Activated T-cell treated with anti-CD3 and anti-CD28 coated beads for 4 hours (primary cell): ENCODE measurements at regions not wholly inside any gene's neighbourhood (a gene's known extent, or its start where the extent isn't known, plus 50 kb on each side); places are given as distances from the start of the nearest gene placed in this dataset.

Experiments
- DNase-seq: peaks from one replicate; pipeline ENCODE4 v3.0.0-alpha.2; 2020

DNA sequence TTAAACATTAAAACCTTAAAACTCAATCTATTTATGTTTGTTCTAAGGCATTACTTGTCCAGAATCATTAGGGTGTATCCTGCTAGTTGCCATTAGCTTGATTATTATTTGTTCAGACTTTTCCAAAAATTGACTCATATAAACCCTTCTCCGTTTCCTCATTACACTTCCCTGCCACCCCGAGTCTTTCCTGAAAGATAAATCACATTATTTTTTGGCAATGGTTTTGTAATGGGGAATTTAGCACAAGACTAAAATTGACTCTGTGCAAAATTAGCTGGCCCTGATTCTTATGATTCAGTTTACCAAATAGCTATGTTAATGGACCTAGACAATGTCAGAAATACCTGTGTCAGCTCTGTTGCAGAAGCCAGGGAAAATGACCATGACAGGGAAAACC lies 112.2 kb upstream of the NT5C1B start:
- no peak for DNase-seq

DNA sequence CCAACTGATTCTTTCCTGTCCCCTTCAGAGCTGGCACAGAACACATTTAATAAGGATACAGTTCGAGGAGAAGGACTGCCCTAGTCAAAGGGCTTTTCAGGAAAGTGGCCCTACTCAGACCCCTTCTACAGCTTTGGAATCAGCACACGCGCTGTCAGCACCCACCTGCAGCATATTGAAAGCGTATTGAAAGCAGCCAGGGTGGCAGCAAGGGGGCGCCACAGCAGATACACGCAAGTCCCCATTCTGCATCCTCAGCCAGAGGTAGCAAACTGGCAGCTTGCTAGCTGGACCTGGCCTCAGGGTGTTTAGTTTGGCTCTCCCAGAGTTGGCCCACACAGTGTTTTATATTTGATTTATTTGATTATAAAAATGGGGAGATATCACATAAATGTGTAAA lies 101.0 kb upstream of the NT5C1B start:
- DNase-seq: no peak

DNA sequence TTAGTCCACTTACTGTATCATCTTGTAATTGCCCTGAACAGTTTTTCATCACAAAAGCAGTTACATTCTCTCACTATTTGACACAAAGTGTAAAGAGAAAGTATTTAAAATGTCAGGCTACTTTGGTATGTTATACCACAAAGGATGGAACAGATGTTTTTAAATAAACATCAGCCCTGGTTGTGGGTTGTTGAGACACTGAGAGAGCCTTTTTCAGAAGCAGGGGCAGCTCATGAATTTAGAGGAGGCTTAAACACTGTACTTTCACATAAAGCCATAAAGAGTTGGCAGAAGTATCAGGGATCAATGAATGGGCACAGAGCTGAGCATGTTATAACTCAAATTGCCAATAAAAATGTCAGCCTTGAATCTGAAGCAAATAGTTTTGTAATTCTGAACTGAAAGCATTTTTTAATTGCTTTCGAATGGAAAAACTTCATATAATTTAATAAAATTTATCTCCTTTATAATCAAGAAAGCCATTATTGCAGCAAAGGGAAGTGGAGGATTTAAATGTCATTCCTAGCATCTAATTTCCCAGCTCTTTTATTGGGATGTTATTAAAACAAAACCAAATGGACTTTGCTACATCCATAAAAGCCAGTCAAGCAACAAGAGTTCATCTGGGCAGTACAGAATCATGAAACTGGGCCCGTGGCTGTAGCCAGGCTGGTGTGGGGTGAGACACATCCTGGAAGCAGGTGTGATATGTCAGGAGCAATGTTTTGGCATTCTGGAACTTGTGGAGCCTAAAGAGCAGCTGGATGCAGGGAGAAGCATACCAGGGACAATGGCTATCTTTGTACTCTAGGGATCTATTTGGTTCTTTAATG lies 95.1 kb upstream of the NT5C1B start:
- DNase-seq: no peak

DNA sequence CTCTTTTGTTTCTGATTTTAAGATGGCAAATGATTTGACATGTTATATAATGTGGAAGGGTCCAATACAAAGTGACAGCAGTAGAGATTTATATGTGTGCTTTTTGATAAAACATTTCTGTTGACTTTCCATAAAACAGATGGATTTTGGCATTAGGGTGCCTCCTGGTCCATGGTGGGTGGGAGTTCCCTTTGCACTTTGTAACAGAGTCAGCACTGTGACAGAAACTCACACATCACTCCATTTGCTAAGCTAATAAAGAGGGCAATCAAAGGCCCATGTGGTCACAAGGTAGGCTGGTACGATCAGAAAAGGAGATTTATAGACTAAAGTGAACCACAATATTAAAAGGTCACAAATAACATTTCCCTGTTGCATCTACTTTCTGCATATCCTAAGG lies 93.3 kb upstream of the NT5C1B start:
- DNase-seq: no peak

DNA sequence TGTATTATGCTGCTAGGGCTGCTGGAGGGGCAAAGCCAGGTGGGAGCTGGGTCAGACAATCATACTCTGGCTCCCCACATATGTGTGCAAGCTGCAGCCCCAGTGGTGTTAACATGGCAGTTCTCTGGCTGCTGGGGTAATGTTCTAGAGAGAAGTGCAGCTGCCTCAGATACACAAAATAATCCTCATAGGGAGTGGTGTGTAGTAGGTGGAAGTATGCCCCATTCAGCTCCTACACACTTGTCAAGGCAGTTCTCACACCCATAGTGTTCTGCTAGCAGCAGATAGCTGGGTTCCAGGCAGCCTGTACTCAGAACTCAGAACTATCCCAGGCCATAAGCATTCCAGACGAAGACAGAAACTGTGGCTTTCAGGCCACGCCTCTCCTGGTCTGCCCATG lies 87.9 kb upstream of the NT5C1B start:
- DNase-seq: no peak

DNA sequence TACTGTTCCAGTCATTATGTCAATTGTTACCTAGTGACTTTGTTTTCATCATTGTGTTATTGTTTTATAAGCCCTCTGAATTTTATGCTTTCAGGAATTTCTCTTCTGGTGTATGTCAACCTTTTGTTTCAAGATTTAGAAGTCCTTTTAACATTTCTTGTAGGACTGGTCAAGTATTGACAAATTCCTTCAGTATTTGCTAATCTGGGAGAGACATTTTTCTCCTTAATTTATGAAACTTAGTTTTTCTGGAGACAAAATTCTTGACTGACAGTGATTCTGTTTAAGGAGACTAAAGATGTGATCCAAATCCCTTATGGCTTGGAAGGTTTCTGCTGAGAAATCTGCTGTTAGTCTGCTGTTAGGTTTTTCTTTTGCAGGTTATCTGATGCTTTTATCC lies 84.9 kb upstream of the NT5C1B start:
- no peak for DNase-seq

DNA sequence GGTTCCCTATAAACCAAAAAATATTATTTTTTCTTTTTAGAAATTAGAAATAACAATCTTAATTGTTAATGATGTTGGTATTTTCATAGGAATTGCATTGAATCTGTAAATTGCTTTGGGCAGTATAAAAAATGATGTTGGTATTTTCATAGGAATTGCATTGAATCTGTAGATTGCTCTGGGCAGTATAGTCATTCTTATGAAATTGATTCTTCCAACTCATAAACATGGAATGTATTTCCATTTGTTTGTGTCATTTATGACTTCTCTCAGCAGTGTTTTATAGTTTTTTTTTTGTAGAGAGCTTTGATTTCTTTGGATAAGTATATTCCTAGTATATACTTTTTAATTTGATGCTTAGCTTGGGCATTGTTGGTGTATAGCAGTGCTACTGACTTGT lies 82.0 kb upstream of the NT5C1B start:
- no peak for DNase-seq

DNA sequence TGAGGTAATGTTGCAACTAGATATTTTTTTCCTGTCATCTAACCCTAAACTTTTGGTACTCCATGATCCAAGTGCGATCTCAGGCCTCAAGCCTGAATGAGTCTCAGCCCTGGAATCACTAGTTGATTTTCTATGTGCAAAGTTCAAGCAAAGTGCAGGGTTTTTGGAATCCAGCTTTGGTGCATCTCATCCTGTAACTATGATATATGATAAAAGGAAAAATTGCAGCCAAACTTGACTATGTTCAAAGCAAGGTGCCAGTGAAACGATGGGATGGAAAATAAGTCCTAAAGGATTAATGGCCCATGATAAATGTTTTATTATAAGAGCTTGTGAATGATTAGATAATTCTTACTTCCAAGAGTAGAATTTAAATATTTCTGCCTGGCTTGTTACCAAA lies 78.9 kb upstream of the NT5C1B start:
- no peak for DNase-seq

DNA sequence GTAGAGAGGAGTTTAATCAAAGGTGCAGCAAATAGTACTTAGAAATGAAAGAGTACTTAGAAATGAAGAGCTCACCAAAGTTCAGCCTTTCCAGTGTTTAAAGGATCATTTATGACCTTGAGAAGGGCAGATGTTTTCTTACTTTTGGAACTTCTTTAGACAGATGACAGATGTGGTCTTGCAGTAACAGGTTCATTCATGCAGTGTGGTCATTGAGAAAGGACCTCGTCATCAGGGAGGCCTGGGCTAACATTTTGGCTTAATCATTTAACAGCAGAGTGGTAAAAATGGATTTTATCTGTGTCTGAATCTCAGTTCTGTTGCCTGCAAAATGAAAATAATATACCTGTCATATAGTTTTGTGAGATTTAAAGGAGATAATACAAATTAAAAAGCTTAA lies 75.1 kb upstream of the NT5C1B start:
- DNase-seq: no peak

DNA sequence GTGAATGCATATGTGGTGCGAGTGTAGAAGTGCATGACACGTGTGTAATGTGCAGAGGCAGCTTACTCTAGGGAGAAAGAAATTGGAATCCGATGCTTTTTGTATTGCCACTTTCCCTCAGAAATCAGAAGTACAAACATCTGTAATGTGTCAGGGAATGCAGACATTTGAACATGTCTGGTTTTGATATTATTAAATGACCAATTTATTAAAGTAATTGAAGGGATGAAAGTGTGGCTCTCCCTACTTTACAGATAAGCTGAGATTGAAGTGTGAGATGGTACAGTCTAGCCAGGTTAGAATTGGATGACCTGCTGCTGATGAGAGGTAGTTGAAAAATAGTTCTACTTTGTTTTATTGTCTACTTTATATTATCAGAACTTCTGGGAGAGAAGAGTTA lies 74.5 kb upstream of the NT5C1B start:
- no peak for DNase-seq

DNA sequence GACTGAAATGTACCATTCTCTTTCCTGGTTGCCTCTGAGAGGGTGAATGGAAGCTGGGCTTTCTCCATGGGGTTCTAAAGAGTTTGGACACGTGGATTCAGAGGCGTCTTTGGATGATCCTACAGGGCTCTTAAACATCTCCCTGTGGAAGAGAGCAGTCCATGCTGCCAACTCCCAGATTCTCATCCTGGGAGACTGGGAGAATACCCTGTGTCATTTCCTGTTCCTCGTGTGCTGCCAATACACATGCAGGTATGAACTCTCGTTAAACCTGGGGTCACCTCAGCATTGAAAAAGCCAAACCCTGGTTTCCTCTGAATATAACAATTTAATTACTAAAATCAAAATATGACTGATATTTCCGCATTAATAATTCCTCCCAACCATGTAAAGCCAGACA lies 73.3 kb upstream of the NT5C1B start:
- no peak for DNase-seq

DNA sequence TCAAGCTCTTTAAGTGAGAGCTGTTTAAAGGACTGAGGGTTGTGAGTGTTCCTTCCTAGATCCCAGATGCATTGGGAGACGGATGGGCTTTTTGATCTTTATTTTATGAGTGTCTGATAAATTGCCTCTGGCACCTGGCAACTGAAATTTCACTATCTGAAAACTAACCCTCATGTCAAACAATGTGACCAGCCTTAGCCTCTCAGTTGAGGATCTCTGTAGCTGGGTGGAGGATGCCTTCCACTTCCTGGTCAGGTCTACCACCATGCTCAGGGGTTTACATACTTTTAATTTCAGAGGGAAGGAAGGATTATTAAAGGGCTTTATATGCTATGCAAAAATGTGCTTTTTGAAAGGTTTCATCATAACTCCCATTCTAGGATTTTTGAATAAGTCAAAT lies 70.5 kb upstream of the NT5C1B start:
- no peak for DNase-seq

DNA sequence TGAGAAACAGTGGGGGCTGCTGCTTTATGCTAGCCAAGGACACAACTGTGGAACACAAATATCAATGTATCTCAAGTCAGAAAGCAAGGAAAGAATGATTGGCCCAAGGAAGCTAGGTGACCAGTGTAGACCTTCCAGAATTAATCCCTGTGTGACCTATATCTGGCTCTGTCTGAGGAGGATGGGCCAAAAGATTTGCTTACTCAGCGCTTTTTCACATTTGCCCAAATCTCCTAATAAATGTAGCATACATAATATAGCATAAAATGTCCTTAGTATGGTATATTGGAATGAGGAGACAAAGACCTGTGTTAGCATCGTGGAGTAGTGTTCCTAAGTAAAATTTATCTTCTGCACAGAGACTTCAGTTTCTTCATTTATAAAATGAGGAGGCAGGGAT lies 66.7 kb upstream of the NT5C1B start:
- no peak for DNase-seq

DNA sequence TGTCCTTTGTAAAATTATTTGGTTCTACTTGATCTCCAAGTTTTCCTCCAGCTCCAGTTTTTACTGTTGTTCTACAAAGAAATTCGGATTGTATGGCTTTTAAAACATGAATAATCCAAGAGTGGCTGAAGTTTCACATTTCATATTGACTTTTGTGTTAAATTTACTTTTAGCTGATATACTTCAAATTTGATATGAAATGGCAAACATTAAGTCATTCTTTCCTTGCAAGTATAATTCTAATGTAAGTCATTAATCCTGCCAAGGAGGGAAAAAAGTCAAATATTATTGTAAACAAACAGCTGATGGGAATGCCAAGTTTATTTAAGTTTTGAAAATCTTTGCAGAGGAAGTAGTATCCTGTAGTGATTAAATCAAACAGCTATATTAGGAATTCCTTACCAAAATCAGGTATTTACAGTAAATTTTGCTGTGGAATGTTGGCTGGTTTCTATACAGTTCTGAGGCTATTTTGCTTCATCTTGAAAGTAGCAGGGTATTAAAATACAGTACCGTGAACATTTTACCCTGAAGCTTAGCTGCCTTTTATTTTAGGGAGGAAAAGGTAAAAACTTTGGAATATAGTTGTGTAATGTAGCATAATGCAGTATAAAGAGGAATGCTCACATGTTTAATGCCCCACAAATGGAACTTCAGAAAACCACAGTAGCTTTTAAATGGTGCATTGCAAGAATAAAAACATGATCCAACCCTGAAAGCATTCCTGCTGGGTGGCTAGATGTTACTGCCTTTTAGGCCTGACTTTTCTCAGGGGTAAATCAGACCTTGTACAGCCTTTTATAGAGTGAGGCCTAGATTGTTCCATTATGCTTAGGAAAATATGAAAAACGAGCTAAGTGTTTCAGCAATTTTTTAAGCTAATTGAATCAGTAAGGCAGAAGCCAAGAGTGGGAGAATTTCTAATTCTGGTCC lies 62.7 kb upstream of the NT5C1B start:
- DNase-seq: no peak

DNA sequence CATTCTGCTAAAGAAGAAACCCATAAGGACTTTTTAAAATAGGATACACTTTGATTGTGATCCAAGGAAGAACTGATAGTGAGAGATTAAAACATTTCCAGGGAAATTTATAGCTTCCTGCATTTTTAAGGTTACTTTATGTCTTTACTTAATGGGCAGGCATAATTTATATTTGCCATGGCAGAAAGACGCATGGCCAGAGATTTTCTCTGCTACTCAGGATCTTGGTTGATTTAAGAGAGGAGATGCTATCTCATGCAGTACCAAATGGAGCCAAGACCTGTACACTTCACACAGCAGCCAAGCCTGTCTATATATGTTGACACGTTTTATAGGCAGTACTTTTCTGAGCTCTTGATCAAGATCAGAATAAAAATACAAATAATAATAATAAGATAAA lies 60.9 kb upstream of the NT5C1B start:
- no peak for DNase-seq

DNA sequence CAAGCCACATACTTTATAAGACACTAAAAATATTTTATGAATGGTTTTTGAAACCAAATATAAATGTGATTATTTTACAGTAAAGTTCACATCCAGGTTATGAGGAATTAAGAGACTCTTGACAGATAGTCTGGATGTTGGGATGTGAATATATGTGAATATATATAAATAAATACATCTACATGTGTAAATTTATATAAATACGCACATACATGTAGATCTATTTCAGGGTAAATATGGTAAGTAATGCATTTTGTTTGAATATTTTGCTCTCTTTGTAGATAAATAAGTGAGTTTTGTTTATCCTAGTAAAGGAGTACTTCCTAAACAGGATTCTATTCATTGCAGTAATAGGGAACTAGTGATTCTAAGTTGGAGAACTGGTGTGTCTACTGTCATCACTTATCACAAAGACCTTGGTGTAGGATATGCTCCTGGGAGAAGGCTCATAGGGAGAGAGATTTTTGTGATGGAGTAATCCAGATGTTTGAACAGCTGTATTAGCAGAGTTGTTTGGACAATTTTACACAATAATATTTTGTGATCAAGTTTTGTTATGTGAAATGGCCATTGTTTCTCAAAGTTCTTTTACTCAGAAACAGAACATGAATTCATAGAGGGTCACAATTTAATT lies 60.2 kb upstream of the NT5C1B start:
- DNase-seq: no peak

DNA sequence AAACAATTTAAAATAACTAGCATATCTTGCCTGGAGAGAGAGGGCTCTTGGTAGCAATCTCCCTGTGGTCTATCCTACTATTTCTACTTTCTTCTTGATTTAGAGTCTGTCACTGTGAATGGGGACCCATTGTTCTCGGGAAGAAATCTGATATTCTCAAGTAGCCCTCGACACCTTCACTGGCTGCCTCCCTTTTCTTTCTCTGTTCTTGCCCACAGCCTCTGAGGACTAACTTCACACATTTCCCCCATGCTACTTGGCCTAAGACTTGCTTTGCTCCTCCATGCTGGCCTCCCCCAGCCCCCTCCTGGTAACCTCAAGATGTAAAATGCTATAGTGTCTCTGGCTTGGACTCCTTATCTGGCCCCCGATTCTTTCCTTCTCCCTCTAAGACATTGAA lies 58.8 kb upstream of the NT5C1B start:
- no peak for DNase-seq

DNA sequence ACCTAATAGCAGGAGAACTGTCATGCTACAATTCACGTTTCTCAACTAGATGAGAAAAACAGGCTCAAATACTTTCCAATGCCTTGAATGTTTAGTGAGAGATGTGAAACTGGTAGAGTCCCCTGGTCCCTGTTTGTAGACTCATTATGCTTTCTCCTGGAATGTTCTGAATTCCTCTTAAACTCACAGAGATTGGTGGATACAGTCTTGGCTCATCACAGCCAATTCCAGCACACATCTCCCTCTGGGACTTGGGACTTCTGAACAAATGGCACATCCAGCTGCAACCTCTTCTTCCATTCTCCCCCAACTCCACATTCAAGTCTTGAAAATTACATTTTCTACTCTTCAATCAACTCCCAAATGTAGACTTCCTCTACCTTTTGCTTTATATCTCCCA lies 58.4 kb upstream of the NT5C1B start:
- DNase-seq: no peak

DNA sequence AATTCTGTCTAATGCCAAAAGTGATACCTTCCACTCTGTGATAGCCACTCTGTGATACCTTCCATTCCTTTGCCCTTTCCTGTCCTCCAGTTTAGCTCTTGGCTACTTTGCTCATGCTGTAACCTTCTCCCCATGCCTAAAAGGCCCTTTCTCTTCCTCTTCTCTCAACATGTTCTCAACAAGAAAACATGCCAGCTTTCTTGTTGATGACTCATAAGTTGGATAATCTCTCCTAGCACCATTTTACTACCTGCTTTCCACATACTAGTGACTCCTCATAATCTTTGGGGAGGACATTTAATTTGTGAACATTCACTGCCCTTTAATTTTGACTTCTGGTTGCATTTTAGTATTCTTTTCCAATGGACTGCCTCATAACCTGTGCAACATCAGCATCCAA lies 55.9 kb upstream of the NT5C1B start:
- no peak for DNase-seq

DNA sequence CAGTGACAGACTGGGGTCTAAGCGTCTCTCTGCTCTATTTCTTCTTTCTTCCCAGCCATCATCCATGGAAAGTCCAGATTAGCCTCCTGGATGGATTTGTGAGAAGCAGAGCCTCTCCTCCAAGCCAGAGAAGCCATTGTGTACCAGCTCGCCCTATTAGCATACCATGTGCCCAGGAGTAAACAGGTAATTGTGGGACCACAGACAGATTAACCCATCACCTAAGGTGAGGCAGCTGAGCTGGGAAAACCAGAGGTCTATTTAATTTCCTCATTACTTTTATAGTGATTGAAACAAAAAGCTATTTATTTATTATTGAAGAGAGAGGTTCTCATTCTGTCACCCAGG lies 54.7 kb upstream of the NT5C1B start:
- no peak for DNase-seq

DNA sequence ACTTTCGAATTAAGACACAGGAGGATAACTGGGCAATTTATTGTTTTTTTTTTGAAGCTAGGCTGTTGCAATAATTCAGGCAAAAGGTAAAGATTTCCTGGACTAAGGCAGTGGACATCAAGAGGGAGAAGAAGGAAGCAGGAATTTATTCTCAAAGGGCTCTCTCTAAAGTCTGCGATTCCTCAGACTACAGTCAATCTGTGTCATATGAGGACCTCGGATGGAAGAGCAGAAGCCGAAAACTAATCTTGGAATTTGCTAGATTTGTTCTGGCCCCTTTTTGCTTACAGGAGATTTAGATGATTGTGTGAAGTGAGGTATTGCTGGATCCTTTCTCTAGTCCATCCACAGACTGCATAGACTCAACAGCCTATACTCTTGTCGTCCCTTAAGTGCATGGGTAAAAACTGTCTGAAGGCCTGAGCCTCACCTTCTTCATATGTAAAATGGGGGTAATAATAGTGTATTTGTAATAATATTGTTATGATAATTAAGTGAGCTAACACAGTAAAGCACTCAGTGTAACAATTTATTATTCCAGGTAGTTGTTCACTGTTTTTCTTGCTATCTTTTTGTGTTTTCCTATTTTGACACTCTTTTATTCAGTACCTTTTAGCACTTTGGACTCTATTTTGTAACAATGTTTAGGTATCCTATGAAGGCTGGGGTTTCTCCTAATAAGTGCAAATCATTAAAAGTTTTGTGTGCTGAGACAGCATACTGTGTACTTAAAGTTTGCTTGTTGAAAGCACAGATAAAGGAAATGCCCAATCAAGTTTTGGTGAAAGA lies 54.2 kb upstream of the NT5C1B start:
- DNase-seq: no peak

DNA sequence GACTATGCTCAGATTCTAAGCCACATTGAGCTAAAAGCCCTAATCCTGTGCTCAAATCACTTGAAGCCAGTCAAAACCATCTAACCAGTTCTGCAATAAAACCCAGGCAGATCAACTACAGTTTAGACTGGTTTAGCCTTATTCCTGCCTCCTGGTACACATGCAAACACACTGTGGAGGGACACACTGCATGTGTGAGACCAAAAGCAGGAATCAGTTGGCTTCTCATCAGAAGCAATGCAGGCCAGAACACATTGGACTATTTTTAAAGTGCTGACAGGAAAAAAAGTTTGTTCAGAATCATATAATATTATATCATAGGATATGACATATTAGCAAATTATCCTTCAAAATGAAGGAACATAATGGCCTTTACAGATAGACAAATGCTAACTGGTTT lies 52.5 kb upstream of the NT5C1B start:
- no peak for DNase-seq
